GM21360 (cell line): ENCODE measurements at regions not wholly inside any gene's neighbourhood (a gene's known extent, or its start where the extent isn't known, plus 50 kb on each side); places are given as distances from the start of the nearest gene placed in this dataset.

ENCODE experiments used
- ATAC-seq: cut with Tn5 transposase; IDR thresholded peaks from one replicate; pipeline ENCODE4 v1.9.1; 2021; ENCODE audit warnings: mild to moderate bottlenecking, moderate library complexity; ENCODE audit not compliant: unreplicated experiment

- no peak for ATAC-seq
Measured at GRCh38 chr18:24817150-24817549, 356.7 kb downstream of the HRH4 start.

GRCh38 chr18:24817587-24818371, 357.3 kb downstream of the HRH4 start:
- ATAC-seq, result no peak

DNA sequence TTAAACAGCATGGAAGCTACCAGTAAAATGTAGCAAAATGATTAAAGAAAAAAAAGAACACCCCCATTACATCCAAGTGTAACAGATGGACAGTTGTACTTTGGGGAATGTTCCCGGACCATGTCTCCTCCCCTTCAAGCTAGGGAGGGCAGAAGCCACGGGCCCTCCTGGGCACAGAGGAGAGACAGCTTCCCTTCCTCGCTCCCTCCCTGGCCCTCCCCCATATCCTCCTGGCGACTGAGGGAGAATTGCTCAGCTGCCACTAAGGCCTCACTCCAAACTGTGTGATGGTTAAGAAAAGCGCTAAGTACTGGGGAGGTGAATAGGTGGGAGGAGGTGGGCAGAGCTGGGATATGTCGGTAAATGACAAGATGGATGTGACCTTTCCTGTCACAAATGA, 358.0 kb downstream of the HRH4 start:
- ATAC-seq, result no peak

DNA sequence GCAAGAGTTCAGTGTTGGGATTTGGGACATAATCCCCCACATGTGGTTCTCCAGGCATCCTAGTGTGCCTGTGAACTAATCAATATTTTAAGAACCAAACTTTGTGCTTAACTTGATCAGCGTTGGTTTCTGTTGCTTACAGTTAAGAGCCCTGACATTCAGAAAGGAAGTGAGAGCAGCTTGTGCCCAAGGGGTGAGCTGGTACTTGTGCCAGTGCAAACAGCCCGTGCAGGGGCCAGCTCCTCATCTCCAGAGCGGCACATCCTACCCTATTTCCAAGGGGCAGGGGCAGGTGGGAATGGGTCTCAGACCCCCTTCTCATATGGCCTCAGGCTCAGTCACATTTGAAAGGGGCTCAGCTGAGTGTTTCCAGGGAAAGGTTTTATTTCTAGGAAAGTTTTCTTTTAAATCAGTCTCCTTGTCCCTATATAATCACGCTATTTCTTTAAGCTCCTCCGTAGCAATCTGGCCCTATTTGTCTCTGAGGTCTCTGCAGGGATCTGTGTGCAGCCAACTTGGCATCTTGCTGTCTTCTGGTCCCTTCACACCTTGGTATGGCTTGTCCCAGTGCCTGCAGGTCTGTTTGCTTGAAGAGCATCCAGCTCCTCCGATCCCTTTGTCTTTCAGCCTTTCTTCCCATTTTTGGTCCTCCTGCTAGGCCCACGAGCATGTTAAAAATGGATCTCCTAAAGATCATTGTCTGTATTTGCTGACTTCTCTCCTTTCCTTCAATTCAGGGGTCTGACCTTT, 358.9 kb downstream of the HRH4 start:
- no peak for ATAC-seq

DNA sequence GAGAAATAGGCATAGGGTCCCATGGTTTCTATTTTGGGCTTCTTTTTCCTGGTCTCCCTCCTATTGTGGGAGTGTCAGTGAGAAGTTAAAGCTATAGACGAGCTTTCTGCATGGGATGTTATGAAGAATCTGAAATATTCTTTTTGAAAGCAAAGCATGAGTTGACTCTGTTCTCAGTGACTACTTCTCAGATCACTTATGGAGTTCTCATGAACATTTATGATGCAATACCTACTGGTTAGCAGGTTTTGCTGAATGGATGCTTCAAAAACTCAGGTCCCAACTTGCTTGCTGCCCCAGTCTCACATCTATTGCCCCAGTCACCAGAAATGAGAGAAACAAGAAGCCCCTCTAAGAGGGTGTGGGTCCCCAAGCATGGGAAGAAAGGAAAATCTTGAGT, 365.0 kb downstream of the HRH4 start:
- no peak for ATAC-seq

GRCh38 chr18:24826605-24827004, 366.2 kb downstream of the HRH4 start:
- no peak for ATAC-seq

DNA sequence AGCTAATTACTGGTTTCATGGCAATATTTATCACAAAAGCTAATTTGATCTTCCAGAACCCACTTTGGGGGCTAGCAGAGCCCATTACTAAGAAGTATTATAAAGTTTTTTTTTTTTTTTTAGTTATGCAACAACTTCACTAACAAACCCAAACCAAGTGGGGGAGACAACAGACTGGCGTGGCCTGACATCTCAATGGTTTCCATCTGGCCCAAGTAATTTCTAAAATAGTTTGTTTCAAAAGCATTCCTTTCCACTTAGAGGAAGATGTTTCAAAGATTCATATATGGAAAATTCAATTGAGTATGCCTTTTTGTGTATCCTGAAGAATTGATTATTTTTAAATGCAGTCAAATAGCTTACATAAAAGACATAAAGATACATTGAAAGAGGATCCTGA, 367.1 kb downstream of the HRH4 start:
- ATAC-seq, result no peak

DNA sequence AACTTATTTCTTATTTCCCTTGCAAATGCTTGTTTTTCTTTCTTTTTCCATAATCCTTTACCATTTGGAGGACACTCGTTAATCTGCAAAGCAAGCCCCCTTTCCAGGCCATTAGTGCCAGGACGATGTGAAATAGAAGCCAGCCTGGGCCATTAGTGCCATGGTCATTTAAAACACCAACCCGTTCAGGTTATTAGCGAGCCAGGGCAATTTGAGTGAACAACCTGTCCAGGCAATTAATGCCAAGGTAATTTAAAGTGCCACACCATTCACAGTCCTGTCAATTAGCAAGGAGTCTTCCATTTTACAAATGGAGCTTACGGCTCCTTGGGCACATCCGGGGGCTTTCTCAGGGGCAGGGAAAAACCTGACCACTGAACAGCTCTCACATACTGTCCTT, 370.6 kb downstream of the HRH4 start:
- ATAC-seq, result no peak

GRCh38 chr18:24831871-24832665, 371.6 kb downstream of the HRH4 start:
- ATAC-seq, result no peak

GRCh38 chr18:24835751-24836150, 375.3 kb downstream of the HRH4 start:
- ATAC-seq, result no peak

DNA sequence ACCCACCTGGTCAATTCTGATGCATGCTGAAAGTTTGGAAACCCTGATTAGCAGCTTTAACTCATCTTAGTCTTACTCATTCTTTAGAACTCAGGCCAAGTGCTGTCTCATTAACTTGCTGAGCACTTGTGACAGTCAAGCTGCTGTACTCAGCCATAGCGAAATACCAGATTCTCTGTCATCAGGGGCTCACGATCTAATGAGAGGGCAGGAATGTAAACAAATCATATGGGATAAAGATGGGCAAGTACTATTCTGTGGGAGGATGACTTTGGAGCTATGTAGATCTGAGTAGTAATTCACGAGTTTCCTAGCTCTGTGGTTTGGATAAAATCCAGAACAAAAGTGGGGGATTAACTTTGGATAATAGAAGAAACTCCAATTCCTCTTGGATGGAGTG, 376.6 kb downstream of the HRH4 start:
- no peak for ATAC-seq

DNA sequence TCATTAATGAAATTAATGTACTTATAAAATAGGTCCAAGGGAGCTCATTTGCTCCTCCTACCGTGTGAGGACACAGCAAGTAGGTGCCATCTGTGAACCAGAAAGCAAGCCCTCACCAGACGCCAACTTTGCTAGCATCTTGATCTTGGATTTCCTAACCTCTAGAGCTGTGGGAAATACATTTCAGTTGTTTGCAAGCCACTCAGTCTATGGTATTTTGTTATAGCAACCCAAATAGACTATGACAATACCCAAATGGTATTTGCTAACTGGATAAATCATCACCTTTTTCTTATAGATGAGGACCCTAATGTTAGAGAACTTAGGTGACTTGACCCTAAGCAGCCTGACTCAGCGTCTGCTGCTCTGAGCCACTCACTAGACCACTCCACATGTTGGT, 379.6 kb downstream of the HRH4 start:
- no peak for ATAC-seq

DNA sequence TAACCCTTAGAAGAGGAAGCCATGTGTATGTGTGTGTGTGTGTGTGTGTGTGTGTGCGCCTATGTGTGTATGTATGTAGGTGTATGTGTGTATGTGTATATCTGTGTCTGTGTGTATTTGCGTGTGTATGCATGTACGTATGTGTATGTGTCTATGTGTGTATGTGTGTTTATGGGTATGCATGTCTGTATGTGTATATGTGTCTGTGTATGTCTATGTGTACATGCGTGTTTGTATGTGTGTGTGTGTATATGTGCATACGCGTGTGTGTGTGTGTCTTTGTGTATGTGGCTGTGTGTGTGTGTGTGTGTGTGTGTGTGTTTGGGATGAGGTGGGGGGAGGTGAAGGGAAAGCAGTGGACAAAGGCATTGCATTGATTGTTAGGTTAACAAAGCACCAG, 380.2 kb downstream of the HRH4 start:
- no peak for ATAC-seq

GRCh38 chr18:24841536-24841935, 381.1 kb downstream of the HRH4 start:
- ATAC-seq, result no peak

DNA sequence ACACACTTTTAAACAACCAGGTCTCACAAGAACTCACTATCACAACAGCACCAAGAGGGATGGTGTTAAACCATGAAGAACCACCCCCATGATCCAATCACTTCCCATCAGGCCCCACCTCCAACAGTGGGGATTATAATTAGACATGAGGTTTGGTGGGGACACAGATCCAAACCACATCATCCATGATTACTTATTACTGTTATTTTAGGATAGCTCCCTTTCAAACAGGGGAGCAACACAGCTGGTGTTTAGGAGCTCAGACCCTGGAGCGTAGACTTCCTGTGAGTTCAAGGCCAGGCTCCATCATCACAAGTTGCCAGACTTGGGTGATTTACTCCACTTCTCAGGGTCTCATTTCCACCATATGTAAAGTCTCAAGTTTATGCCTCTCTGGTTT, 382.7 kb downstream of the HRH4 start:
- ATAC-seq, result no peak

- ATAC-seq, result no peak
Measured at GRCh38 chr18:24846138-24846537, 385.7 kb downstream of the HRH4 start.

DNA sequence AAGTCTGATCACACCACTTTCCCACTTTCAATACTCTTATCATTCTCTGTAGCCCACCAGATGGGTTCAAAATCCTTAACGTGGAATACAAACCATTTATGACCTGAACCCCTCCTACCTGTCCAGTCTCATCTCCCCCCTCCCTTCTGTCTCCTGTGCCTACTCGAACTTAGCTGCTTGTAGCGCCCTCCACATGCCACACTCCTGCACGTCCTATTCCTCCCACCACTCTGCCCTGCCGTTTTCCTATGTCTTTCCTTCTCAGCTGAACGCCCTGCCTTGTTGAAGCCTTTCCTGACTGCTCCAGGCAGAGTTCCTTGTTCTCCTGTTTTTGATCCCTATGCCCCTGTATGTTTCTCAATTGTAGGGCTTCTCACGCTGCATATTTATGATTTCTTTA, 390.1 kb downstream of the HRH4 start:
- ATAC-seq, result no peak

GRCh38 chr18:24853076-24853475, 392.6 kb downstream of the HRH4 start:
- ATAC-seq, result no peak

DNA sequence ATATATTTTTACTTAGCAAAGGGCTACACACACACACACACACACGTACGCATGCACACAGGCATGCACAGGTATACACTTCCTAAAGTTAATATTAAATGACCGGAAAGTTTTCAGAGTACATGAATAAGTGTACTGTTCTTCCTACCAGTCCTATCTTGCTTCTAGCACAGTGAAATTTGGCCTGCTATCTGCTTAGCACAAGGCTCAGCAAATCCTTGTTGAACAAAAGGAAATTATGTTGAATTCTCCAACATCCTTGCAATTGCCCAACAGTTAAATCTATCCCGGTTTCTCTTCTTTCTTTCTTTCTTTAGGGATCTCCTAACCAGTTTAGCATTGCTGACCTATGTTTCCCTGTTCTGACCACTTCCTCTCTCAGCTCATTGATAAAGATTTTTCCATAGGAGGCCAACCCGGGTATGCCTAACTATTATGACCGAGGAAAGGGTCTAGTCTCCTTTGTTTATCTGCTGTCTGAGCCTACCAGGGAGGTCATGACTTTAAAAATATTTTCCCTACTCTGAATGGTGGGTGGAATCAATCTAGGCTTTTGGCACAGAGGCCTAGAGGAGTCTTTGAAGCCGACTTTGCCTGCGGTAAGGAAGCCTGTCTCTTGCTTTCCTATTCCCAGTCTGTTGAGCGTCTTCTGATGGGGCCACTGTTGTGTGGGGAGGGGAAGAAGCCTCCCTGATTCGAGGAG, 400.7 kb downstream of the HRH4 start:
- no peak for ATAC-seq

GRCh38 chr18:24862201-24862816, 401.9 kb downstream of the HRH4 start:
- no peak for ATAC-seq

GRCh38 chr18:24868311-24868710, 407.9 kb downstream of the HRH4 start:
- no peak for ATAC-seq
